GM19351 (cell line): ENCODE measurements at regions not wholly inside any gene's neighbourhood (a gene's known extent, or its start where the extent isn't known, plus 50 kb on each side); places are given as distances from the start of the nearest gene placed in this dataset.

Experiments
- ATAC-seq: cut with Tn5 transposase; IDR thresholded peaks from one replicate; pipeline ENCODE4 v1.9.1; 2021; ENCODE audit warnings: mild to moderate bottlenecking, moderate library complexity; ENCODE audit not compliant: unreplicated experiment

- no peak for ATAC-seq
These were observed 501.9 kb downstream of the BRD1 start for GRCh38 chr22:49325531-49326395.

DNA sequence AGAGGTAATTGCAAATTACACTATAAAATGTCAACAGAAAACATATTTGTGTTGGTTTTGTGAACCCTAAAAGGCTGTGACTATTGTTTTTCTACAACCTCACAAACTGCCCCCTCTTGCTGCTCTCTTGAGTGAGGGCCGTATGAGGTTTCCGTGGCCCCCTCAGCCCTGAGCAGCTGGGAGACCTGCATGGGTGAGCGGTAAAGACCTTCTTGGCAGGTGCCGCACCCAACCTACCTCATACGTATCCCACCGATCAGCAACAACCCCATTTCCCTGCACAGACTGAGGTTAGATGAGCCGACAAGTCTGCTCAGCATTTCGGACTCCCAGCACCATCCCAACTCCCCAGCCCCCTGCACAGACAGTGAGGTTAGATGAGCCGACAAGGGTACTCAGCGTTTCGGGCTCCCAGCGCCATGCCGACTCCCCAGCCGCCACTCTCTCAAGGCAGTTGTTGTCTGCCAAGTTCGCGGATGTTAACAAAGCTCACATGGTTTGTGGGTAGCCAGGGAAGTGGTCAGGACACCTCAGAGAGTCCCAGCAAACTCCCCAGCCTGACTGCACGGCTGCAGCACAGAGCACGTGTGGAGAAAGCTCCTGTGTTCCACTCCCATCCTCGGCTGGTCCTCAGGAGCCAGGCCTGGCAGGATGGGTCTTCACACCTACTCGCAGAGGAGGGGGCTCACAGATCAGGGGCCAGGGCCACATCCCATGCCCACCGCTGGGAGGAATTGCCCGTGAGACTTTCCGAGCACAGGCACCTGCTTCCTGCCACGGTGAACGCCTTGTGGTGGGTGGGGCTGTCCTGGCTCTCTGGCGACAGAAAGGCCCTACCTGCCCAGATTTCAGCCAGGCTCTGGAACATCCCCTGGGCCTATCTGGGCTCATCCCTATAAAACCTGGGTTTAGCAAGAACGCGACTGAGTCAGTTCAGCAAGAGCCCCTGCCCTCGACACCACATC lies 502.9 kb downstream of the BRD1 start:
- no peak for ATAC-seq

DNA sequence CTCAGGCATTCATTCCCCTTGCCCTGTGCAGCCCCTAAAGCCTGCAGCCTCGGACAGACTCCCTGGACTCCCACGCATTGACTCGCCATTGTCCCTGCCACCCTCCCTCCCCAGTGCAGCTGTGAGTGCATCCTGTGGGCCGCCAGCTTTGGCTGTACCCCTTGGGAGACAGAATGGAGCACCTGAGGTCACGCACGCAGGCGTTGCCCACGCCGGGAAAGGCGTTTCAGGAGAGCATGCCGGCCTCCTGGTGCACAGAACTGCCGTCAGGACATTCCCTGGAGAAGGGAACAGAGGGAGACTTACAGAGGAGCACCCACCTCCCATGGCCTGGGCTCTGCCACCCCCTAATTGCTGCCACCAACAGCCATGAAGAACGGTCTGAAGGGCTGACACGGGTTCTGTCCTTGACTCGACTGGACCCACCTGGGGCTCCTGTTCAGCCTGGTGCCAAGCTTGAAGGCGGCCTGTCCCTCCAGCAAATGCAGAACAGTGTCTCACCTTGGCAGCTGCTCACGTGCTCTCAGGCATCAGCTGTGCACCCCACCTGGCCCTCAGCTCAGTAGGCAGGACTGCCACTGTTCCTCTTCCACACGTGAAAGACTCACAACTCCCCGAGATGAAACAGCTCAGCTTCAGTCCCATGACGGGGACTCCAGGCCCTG lies 503.8 kb downstream of the BRD1 start:
- no peak for ATAC-seq

GRCh38 chr22:49322861-49323622 lies 504.6 kb downstream of the BRD1 start:
- ATAC-seq: no peak

- ATAC-seq: no peak
These were observed 505.4 kb downstream of the BRD1 start for GRCh38 chr22:49322231-49322630.

- no peak for ATAC-seq
These were observed 506.1 kb downstream of the BRD1 start for GRCh38 chr22:49321477-49322055.

DNA sequence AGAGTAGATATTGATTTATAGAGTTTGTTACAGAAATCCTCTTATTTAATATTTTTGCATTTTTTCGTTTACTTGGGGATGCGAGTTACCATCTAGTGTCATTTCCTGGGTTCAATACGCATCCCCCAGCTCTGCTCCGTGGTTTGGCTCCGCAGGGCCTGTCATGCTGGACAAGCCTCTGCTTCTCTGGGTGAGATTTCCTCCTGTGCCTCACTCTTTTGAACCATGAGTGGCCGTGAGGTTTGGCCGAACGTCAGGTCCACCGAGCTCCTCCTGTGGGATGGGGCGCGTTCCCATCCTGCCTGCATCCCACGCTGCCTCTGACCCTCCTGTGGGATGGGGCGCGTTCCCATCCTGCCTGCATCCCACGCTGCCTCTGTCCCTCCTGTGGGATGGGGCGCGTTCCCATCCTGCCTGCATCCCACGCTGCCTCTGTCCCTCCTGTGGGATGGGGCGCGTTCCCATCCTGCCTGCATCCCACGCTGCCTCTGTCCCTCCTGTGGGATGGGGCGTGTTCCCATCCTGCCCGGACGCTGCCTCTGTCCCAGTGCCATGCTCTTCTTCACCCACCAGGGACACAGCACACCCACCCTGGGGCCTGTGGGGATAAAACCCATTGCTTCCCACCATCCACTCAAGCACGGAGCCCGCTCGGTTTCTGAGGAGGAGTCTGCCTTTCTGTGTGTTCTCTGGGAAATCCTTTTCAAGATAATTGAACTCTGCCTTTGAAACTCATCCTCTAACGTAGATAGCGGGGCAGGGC lies 506.8 kb downstream of the BRD1 start:
- no peak for ATAC-seq

- no peak for ATAC-seq
These were observed 510.3 kb downstream of the BRD1 start for GRCh38 chr22:49317369-49317768.

DNA sequence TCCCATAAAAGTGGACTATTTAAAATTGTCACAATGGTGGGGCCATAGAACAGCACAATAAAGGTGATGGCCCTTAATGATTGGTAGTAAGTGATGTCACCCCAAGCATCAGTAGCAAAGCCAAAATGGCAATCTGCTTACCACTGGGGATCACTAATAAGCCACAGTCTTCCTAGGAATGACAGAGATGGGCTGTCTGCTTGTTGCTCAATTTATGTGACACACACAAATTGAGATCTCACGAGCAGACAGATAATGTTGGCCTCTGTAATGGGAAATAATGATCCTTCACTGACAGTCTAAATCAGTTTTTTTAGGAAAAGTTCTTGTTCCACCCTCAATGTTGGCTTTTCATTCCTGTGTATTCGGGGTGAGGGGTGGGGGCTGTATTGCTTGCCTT lies 515.1 kb downstream of the BRD1 start:
- no peak for ATAC-seq

- no peak for ATAC-seq
These were observed 517.3 kb downstream of the BRD1 start for GRCh38 chr22:49310354-49310753.

GRCh38 chr22:49308300-49308699 lies 519.4 kb downstream of the BRD1 start:
- no peak for ATAC-seq

GRCh38 chr22:49307870-49308269 lies 519.8 kb downstream of the BRD1 start:
- ATAC-seq: no peak

GRCh38 chr22:49307481-49307830 lies 520.2 kb downstream of the BRD1 start:
- no peak for ATAC-seq

GRCh38 chr22:49306632-49307480 lies 520.8 kb downstream of the BRD1 start:
- ATAC-seq: no peak

GRCh38 chr22:49305966-49306631 lies 521.6 kb downstream of the BRD1 start:
- no peak for ATAC-seq

DNA sequence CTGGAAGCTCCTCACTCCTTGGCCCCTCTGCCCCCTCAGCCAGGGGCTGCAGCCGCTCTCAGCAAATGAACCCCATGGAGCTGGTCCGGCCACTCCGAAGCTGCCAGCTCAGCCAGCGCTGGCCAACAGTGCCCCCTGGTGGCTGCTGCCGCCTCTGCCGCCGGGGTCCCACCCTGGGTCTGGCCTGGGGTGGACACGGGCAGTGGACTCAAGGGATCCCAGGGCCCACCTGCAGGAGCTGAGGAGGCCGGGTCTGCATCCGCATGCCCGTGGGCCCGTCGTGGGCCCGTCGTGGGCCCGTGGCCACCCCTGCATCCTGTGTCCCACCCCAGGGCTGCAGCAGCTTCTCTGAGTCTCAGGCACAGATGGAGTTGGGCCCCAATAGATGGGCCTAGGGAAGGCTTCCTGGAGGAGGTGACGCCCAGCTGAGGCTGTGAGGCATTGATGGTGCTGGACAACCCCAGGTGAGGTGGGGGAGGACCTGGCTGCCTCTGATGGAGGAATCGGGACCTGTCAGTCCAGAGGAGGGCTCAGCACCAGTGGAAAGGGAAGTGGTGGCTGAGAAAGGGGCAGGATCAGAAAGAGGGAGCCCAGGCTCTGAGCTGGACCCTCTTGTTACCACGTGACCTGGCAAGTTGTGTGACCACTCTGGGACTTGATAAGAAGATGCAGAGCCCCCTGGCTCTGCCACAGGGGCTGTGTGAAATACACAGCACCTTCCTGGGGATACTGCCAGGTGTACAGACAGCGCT lies 522.3 kb downstream of the BRD1 start:
- ATAC-seq: no peak

GRCh38 chr22:49303781-49304461 lies 523.8 kb downstream of the BRD1 start:
- no peak for ATAC-seq
